ENCODE measurements at regions not wholly inside any gene's neighbourhood (a gene's known extent, or its start where the extent isn't known, plus 50 kb on each side); places are given as distances from the start of the nearest gene placed in this dataset.

GRCh38 chr18:62637807-62638687 lies 77.3 kb upstream of the PHLPP1 start (continued):
- no peak for TF ChIP-seq ZBTB43 (CRISPR knock-in tag; IDR thresholded peaks at IDR 0.05)
- no peak for TF ChIP-seq ZNF436 (CRISPR knock-in tag; IDR thresholded peaks at IDR 0.05)
- no peak for TF ChIP-seq FOS (IDR thresholded peaks at IDR 0.05; ENCODE audit: extremely low read depth, insufficient read length)
- TF ChIP-seq ZNF780A (CRISPR knock-in tag; IDR thresholded peaks at IDR 0.05) = no peak
- 0 out of 2 replicates have a peak, but pooled peaks have one; percentile 12 for TF ChIP-seq CC2D1A (IDR thresholded peaks at IDR 0.05)
- no peak for TF ChIP-seq BRF1 (IDR thresholded peaks at IDR 0.05; ENCODE audit: borderline replicate concordance, extremely low read depth, insufficient read length)
- 0 out of 2 replicates have a peak, but pooled peaks have one; percentile 30 for TF ChIP-seq BHLHE40 (IDR thresholded peaks at IDR 0.05; ENCODE audit: low read length)
- peak; percentile 43; the same call in 1 of the 2 replicates for TF ChIP-seq DEAF1 (CRISPR knock-in tag; IDR thresholded peaks at IDR 0.05)
- no peak for TF ChIP-seq ZNF445 (CRISPR knock-in tag; IDR thresholded peaks at IDR 0.05; ENCODE audit: low read depth)
- no peak for TF ChIP-seq PHB (CRISPR knock-in tag; IDR thresholded peaks at IDR 0.05)
- TF ChIP-seq ZNF444 (CRISPR knock-in tag; IDR thresholded peaks at IDR 0.05) = no peak

Measured in K562 (cell line).